WTC11 (cell line): ENCODE measurements at regions not wholly inside any gene's neighbourhood (a gene's known extent, or its start where the extent isn't known, plus 50 kb on each side); places are given as distances from the start of the nearest gene placed in this dataset.

ENCODE experiments used
- ATAC-seq: fragments of 200-7000 bp; cut with Tn5 transposase; 2 replicates; pipeline ENCODE4 v1.10.0; 2021; ENCODE audit warnings: mild to moderate bottlenecking, moderate library complexity
- CTCF ChIA-PET: fragments of 300-600 bp; sonication (Branson Sonifier 250); formaldehyde crosslinking; loops from one replicate; lab custom pipeline; 2021; ENCODE audit warnings: antibody characterized with exemption; lab: Charles Lee
- POLR2A ChIA-PET: fragments of 350-600 bp; sonication (Branson Sonifier 250); formaldehyde crosslinking; loops from one replicate; lab custom pipeline; 2021; ENCODE audit warnings: antibody characterized with exemption; lab: Charles Lee
- DNase-seq: peaks from one replicate; pipeline ENCODE4 v3.0.0; 2021; ENCODE audit warnings: low spot score
- H3K27ac Mint-ChIP-seq: 2 replicates; pipeline ENCODE4 v1.8.0; 2021; ENCODE audit warnings: mixed read lengths
- H3K27me3 Mint-ChIP-seq: 2 replicates; pipeline ENCODE4 v1.8.0; 2021; ENCODE audit warnings: low read depth, mild to moderate bottlenecking, moderate library complexity, mixed read lengths
- H3K36me3 Mint-ChIP-seq: 2 replicates; pipeline ENCODE4 v1.8.0; 2021; ENCODE audit warnings: mixed read lengths
- H3K4me1 Mint-ChIP-seq: 2 replicates; pipeline ENCODE4 v1.8.0; 2022; ENCODE audit warnings: mixed read lengths
- H3K4me3 Mint-ChIP-seq: 2 replicates; pipeline ENCODE4 v1.8.0; 2021; ENCODE audit warnings: mild to moderate bottlenecking, moderate library complexity, mixed read lengths
- H3K9me3 Mint-ChIP-seq: 2 replicates; pipeline ENCODE4 v1.8.0; 2021; ENCODE audit warnings: mixed read lengths
- HMGA2 ChIP-seq: fragments of 250-450 bp; sonication (Bioruptor Pico); IDR thresholded peaks from 2 replicates; pipeline ENCODE4 v1.4.0; 2021; ENCODE audit warnings: mild to moderate bottlenecking, moderate library complexity
- TF ChIP-seq, protein P1 (sequence below): sonication (generic); formaldehyde crosslinking; conservative IDR thresholded peaks from 2 replicates; pipeline ENCODE4 v1.8.1; 2023; ENCODE audit warnings: mild to moderate bottlenecking, low read depth, missing genetic modification reagents, moderate library complexity

DNA sequence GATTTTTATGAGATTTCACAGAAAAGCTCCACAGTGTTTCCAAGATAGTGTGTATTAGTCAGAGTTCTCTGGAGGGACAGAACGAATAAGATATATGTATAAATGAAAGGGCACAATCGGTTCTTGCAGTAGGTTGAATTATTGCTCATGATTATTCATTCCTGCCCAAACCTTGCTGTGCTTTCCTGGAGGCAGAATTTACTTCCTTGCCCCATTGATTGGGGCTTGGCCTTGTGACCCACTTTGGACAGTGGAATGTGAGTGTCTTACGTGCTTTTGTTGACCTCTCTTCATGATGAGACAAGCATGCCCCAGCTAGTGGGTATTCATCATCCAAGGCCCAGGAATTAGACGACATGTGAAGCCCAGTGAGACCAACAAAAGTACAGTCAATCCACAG lies 53.0 kb upstream of the ABCB5 start:
- ChIA-PET POLR2A (no interaction called here), CTCF (no interaction called here)
- Mint-ChIP-seq H3K4me1 (peaks cover 14% of the 10 kb centered on the region), H3K27me3 (no peaks in the 10 kb centered on the region; the same call in 1 of the 2 replicates), H3K27ac (no peak overlapping the region), H3K4me3 (no peak overlapping the region), H3K9me3 (peaks cover 5% of the 10 kb centered on the region; the same call in 1 of the 2 replicates), H3K36me3 (no peaks in the 10 kb centered on the region)
- ATAC-seq (no peak), DNase-seq (no peak)
- no peak for TF ChIP-seq HMGA2 (CRISPR knock-in tag)
- TF ChIP-seq, protein P1, sequence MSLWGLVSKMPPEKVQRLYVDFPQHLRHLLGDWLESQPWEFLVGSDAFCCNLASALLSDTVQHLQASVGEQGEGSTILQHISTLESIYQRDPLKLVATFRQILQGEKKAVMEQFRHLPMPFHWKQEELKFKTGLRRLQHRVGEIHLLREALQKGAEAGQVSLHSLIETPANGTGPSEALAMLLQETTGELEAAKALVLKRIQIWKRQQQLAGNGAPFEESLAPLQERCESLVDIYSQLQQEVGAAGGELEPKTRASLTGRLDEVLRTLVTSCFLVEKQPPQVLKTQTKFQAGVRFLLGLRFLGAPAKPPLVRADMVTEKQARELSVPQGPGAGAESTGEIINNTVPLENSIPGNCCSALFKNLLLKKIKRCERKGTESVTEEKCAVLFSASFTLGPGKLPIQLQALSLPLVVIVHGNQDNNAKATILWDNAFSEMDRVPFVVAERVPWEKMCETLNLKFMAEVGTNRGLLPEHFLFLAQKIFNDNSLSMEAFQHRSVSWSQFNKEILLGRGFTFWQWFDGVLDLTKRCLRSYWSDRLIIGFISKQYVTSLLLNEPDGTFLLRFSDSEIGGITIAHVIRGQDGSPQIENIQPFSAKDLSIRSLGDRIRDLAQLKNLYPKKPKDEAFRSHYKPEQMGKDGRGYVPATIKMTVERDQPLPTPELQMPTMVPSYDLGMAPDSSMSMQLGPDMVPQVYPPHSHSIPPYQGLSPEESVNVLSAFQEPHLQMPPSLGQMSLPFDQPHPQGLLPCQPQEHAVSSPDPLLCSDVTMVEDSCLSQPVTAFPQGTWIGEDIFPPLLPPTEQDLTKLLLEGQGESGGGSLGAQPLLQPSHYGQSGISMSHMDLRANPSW = no peak
